Skin epidermis (tissue), 12 donors: ENCODE measurements at regions not wholly inside any gene's neighbourhood (a gene's known extent, or its start where the extent isn't known, plus 50 kb on each side); places are given as distances from the start of the nearest gene placed in this dataset.
"Not testable (repeated sequence)": the region's sequence is repeated elsewhere in the genome, so short reads cannot be mapped to it uniquely, and the experiment has no call there.

Experiments
- H3K27ac ChIP-seq, 21 experiments: fragments of 200-600 bp; sonication (generic) in 11 of 21; one replicate each; pipeline ENCODE4 v1.5.0; 2020; ENCODE audit warnings: mild to moderate bottlenecking in 3 of 21, inconsistent platforms in 2 of 21, moderate library complexity in 2 of 21
- H3K4me3 ChIP-seq, 7 experiments: fragments of 200-600 bp; sonication (generic) in 2 of 7; one replicate each; pipeline ENCODE4 v1.5.0; 2020; ENCODE audit warnings: inconsistent platforms in 2 of 7, mild to moderate bottlenecking in 2 of 7, moderate library complexity in 1 of 7

DNA sequence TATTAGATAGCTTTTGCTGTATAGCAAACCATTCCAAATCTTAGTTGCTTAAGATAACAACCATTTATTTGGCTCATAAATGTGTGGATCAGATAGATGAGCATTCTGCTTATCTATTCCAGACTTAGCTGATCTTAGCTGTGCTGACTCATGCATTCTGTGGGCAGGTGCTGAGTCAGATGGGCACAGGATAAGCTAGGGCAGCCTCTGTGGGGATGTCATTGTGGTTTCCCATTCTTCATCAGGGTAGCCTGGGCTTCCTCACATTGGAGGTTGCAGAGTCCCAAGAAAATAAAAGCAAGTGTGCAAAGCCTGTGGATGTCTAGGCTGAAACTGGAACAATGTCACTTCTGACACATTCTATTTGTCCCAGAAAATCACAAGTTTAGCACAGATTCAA, 917.0 kb downstream of the TYW1 start:
- no peak overlapping the region for H3K4me3 ChIP-seq
- no peak overlapping the region for H3K27ac ChIP-seq

DNA sequence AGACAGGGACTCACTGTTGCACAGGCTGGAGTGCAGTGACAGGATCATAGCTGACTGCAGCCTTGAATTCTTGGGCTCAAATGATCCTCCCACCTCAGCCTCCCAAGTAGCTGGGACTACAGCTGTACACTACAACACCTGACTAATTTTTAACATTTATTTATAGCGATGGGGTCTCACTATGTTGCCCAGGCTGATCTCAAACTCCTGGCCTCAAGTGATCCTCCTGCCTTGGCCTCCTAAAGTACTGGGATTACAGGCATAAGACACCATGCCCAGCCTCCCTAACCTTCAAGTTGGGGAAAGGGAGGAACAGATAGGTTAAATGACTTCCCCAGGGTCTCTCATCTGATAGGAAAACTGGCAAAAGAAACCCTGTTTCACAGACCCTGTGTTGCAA, 919.5 kb downstream of the TYW1 start:
- H3K27ac ChIP-seq, H3K4me3 ChIP-seq: not testable (repeated sequence)

DNA sequence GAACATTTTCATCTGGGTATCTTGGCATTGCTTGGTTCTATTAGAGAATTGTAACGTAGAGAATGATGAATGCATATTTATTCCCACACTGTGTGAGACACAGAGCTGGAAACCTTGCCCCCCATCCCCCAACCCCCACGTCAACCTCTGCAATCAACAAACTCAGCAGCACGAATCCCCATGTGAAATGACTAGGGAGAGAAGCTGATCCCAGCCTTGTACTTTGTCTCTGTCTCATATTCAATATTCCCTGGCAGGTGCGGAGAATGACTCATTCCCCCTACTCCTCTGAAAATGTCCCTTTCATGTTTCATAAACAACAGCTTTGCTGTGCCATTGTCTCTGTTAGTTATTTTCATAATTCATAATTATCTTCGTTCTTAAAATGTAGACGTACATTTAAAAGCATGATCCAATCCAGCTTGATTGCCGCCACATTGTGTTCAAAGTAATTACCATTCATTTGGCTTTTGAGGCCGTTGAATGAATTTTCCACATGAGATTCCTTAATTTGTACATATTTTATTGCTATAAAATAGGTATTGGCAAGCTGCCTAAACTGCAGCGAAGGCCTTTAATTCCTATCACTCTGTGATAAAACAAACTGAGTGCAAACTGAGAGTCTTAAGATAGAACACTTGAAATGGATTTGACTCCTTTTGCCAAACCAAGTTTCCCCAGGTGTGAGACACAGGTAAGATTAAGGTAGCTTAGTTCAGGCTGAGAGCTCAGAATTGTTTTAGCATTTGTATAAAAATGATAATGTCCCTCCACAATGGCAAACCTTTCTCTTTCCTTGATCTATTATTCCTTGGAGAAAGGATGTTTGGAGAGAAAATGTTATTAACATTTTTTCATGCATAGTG, 920.2 kb downstream of the TYW1 start:
- Histone ChIP-seq H3K4me3 (no peak overlapping the region), H3K27ac (no peak overlapping the region)

DNA sequence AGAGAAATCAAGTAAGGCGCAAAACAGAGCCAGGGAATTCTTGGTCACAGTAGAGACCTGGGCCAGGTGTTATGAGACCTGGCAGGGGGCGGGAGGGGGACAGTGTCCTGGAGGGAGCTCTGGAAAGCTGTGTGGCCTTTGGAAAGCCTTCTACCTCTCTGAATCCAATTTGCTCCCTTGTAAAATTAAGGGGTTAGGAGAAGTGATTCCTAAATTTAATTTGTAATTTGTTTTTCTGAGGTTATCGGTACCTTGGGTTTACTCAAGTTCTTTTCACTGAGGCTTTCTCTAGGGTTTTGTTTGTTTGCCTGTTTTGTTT, 920.8 kb downstream of the TYW1 start:
- Histone ChIP-seq H3K4me3 (no peak overlapping the region), H3K27ac (no peak overlapping the region)

DNA sequence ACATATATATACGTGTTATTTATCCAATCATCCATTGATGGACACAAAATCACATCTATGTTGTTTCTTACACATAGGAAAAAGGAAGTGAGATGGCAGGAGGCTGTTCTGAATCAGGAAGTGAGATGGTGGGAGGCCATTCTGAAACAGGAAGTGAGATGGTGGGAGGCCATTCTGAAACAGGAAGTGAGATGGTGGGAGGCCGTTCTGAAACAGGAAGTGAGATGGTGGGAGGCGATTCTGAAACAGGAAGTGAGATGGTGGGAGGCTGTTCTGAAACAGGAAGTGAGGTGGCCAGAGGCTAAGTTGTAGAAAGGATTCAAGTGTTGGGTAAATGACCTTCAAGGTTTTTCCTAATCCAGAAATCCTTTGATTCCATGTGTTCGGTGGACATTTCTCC, 921.5 kb downstream of the TYW1 start:
- Histone ChIP-seq H3K27ac (no peak overlapping the region), H3K4me3 (no peak overlapping the region)

DNA sequence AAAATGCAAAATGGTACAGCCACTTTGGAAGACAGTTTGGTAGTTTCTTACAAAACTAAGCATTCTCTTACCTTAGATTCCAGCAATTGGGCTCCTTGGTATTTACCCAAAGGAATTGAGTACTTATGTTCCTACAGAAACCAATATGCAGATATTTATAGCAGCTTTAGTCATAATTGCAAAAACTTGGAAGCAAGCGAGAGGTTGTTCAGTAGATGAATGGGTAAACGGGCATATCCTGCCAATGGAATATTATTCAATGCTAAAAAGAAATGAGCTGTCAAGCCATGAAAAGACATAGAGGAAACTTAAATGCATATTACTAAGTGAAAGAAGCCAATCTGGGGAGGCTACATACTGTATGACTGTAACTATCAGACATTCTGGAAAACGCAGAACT, 926.7 kb downstream of the TYW1 start:
- no peak overlapping the region for H3K4me3 ChIP-seq

DNA sequence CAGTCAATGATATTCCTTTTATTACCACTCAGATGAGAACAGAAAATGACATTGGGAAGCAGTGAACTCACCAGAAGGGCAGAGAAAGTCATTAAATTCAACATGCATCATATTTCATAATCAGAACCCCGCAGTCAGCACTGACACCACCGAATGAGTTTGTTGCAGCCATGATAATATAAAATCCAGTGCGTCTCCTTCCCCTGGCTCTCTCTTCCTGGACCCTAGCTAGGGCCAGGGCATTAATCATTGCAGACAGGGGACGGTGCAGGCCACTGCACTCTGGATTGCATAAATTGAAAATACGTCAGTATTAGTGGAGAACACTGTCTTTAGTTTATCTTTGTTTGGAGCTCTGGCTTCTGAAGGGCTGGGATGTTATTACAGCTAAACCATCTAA, 931.5 kb downstream of the TYW1 start:
- no peak overlapping the region for H3K27ac ChIP-seq
- no peak overlapping the region for H3K4me3 ChIP-seq

More for the DNA sequence above, 926.7 kb downstream of the TYW1 start:
- H3K27ac ChIP-seq, result no peak overlapping the region

DNA sequence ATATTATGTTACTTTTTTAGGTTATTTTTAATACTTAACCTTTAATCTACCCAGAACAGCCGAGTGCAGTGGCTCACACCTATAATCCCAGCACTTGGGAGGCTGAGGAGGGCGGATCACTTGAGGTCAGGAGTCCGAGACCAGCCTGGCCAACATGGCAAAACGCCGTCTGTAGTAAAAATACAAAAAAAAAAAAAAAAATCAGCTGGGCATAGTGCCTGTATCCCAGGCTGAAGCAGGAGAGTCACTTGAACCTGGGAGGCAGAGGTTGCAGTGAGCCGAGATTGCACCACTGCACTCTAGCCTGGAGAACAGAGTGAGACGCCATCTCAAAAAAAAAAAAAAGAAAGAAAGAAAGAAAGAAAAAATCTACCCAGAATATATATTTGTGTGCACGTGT, 939.8 kb downstream of the TYW1 start:
- H3K27ac ChIP-seq, H3K4me3 ChIP-seq: not testable (repeated sequence)

DNA sequence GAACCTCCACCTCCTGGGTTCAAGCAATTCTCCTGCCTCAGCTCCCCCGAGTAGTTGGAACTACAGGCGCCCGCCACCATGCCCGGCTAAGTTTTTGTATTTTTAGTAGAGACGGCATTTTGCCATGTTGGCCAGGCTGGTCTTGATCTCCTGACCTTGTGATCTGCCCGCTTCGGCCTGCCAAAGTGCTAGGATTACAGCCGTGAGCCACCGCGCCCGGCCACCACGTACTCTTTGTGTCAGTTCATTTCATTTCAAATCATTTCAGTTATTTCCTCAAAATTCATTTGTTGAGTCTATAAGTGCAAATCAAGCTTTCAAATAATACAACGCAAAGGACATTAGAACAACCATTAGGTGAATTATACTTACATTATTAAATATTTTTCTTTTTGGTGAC, 943.8 kb downstream of the TYW1 start:
- no peak overlapping the region for H3K27ac ChIP-seq
- H3K4me3 ChIP-seq, result no peak overlapping the region

DNA sequence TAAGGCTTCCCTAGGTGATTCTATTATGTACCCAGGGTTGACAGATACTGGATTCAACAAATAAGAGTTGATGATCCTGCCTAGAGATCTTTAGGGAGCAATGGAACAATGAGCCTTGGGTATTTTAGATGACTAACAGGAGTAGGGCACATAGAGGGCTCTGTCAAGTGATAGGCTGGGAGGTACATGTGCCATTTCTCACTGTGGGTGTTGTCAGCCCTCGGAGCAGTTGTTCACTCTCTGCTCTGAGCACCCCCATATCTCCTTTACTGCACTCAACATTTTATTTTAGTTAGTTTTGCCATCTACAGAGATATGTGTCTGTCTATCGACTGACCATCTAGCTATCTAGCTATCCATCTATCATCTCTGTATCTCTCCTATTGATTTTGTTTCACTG, 950.6 kb downstream of the TYW1 start:
- no peak overlapping the region for H3K27ac ChIP-seq
- H3K4me3 ChIP-seq, result no peak overlapping the region

DNA sequence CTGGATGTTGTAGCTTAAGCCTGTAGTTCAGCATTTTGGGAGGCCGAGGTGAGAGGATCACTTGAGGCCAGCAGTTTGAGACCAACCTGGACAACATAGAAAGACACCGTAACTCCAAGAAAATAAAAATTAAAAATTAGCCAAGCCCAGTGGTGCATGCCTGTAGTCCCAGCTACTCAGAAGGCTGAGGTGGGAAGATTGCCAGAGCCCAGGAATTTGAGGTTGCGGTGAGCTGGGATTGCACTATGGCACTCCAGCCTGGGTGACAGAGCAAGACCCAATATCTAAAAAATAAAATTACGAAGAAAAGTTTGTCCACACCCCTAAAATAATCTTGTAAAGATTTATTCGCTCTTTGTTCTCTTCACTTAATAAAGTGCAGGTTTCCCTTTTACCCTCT, 951.0 kb downstream of the TYW1 start:
- Histone ChIP-seq H3K27ac (no peak overlapping the region), H3K4me3 (no peak overlapping the region)

DNA sequence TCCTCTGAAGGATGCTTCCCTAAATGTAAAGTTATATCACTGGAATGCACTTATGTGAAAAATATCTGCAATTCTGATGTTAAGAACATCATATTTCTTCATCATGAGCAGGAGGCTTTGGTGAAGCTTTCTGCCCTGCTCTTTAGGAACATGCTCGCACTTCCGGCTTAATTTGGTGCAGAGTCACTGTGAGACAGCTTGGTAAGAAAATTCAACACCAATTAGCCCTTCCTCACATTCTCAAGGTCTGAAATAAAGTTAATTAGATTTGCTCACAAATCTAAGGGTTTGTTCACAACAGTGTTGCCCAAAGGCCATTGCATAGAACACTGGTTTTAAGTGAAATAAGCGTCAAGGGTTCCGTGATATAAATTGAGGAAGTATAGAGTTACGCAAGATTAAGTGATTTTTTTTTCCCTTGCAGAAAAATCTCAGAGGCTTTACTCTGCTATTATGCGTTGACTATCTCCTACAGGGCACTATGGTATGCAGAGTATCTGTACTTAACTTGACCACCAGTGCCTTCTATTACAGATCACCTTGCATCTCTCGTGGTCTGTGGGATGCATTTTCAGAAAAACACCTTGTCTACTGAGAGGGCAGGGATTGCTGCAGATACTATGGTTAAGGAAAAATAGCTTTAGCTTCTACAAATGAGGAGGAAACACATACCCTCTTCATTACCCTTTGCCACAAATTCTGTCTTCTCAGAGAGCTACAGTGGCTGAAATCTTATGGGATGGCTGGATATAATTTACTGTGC, 953.9 kb downstream of the TYW1 start:
- Histone ChIP-seq H3K27ac (no peak overlapping the region), H3K4me3 (no peak overlapping the region)

DNA sequence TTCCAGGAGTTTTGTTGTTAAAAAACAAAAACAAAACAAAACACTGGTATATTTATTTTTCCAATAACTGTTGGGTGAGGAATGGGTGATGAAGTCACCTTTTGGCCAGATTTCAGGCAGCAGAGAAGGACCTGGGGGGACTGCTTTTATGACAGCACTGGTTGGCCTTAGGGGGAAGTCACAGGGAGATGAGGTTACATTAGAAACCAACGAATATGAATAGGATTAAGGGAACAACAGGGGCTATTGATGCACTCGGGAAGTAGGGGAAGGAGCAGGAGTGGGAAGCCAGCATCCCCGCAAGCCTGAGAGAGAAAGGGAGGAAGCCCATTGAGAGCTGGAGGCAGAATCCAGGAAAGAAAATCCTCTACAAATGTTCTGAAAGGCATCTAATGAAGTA, 958.4 kb downstream of the TYW1 start:
- no peak overlapping the region for H3K4me3 ChIP-seq
- H3K27ac ChIP-seq, result no peak overlapping the region

DNA sequence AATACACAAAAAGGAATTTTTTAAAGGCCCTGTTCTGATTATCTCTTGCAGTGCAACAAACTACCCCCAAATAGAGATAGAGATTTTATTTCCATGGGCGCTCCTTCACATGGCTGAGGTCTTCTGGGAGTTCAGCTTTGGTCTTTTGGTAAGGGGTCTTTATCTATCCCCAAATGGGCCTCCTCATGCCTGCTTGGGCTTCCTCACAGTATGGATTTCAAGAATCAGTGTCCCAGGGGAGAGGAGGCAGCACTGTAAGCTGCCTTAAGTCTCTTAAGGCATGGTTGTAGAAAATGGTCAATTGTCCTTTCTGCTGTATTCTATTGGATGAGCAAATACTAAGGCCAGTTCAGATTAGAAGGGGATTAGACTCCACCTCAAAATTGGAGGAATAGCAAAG, 966.2 kb downstream of the TYW1 start:
- Histone ChIP-seq H3K27ac (no peak overlapping the region), H3K4me3 (no peak overlapping the region)

DNA sequence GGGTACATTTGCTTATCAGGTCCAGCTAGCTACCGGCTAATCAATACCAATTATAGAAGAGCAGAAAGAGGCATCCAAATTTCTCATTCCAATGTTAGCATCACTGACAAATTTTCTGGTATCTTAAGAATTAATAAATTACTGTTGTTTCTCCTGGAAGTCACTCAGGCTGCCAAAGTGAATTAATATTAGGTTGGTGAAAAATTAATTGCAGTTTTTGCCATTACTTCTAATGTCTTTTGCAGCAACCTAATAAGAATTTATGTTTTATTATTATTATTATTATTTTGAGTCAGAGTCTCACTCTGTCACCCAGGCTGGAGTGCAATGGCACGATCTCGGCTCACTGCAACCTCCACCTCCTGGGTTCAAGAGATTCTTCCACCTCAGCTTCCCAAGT, 979.9 kb downstream of the TYW1 start:
- no peak overlapping the region for H3K27ac ChIP-seq
- H3K4me3 ChIP-seq, result no peak overlapping the region

DNA sequence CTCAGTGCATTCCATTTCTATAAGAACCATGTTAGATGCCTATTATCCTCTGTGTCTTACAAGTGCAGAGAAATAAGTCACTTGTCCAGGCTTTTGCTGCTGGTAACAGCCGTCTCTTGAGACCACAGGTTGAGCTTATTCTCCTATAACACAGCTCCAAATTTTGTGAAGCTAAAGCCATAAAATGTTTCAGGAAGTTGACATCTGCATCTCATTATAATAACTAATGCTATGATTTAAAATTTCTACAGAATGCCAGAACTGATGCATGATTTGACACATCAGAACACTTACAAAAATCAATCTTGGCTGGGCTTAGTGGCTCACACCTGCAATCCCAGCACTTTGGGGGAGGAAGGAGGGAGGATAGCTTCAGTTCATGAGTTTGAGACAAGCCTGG, 986.9 kb downstream of the TYW1 start:
- Histone ChIP-seq H3K27ac (no peak overlapping the region), H3K4me3 (no peak overlapping the region)

DNA sequence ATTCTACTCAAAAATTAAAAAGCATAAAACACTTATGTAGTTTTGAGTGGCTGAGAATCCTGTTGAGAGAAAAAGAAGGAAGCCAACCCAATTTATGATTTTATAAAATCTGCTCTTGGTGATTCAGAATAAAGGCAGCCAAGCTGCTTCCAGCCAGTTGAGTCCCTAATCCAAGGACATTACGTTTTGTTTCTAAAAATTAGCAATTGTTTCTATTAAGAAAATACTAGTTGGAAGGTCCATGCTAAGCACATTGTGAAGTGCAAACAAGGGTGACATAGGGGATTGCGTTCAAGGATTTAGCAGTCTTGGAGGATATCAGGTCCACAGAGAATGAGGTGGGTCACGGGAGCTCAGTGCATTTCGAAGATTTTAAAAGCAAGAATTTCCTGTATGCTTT, 987.7 kb downstream of the TYW1 start:
- Histone ChIP-seq H3K4me3 (no peak overlapping the region), H3K27ac (no peak overlapping the region)

DNA sequence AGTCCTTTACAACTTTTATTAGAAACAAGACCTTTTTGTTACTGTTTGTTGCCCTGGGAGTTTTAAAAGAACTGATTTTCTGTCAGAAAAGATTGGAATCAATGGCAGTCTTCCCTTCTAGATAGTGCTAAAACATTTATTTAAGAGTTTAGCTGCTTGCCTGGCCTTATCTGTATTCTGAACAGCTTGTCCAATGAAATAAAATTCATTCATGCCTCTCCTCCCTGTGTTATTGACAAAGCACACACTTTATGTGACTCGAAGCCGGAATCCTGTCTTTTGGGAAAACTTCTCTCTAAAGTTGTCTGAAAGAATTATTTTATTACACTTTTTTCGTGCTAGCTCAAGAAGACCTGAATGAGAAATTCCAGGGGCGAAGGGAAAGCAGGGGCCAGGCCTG, 992.5 kb downstream of the TYW1 start:
- no peak overlapping the region for H3K27ac ChIP-seq
- no peak overlapping the region for H3K4me3 ChIP-seq

DNA sequence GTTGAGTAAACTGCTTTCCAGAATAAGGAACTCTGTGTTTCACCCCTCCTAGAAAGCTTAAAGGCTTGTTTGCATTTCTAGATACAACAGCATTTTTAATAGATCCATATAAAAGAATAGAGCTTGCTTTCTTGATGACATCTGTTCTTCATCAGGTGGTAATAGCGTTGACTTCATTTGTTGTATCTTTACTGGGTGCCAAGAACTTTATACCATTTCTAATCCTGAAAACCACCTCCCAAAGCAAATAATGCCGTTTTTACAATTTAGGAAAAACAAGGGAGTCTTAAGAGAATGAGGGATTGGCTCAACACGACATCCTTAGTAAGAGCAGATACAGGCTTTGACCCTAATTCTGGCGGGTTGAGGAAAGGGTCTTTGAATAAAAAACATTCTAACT, 993.4 kb downstream of the TYW1 start:
- Histone ChIP-seq H3K4me3 (no peak overlapping the region), H3K27ac (no peak overlapping the region)

DNA sequence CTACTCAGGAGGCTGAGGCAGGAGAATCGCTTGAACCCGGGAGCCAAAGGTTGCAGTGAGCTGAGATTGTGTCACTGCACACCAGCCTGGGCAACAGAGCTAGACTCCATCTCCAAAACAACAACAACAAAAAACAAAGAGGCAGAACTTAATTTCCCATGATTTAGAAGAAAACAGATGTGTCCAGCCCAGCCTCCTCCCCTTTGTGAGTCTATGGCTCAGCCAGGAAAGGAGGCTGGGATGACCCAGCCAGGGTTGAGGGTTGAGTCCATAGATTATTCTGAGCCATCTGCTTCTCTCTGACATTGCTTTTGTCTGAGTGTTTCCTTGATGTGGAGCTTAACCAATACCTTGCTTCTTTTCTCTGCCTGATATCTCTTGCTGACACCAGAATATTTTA, 994.1 kb downstream of the TYW1 start:
- no peak overlapping the region for H3K4me3 ChIP-seq
- H3K27ac ChIP-seq, result no peak overlapping the region

DNA sequence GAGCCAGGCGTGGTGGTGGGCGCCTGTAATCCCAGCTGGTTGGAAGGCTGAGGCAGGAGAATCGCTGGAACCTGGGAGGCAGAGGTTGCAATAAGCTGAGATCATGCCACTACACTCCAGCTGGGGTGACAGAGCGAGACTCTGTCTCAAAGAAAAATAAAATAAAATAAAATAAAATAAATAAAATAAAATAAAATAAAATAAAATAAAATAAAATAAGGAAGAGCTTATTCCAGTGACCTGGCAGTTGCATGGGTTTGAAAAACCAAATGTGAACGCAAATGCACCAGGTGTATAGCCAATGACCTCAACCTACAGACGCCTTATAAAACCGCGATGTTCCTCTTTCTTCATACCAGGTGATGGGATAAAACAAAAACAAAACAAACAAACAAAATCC, 995.7 kb downstream of the TYW1 start:
- no peak overlapping the region for H3K4me3 ChIP-seq
- H3K27ac ChIP-seq, result no peak overlapping the region

DNA sequence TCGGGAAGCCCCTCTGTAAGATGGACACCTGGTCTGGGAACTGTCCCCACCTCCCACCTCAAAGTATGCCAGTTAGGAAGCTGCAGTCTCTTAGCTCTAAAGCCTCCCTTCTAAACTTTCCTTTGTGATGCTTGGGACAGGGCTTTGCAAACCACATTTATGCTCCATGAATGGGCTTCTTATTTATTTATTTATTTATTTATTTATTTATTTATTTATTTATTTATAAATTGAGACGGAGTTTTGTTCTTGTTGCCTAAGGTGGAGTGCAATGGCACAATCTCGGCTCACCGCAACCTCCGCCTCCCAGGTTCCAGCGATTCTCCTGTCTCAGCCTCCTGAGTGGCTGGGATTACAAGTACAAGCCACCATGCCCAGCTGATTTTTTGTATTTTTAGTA, 1009.4 kb downstream of the TYW1 start:
- H3K27ac ChIP-seq, result no peak overlapping the region
- H3K4me3 ChIP-seq, result no peak overlapping the region
